Heart left ventricle (tissue), 16 donors: ENCODE measurements at regions not wholly inside any gene's neighbourhood (a gene's known extent, or its start where the extent isn't known, plus 50 kb on each side); places are given as distances from the start of the nearest gene placed in this dataset.
"Not testable (repeated sequence)": the region's sequence is repeated elsewhere in the genome, so short reads cannot be mapped to it uniquely, and the experiment has no call there.

Experiments
- ATAC-seq, 4 donors: fragments of 200-7000 bp; cut with Tn5 transposase; one replicate each; pipeline ENCODE4 v1.9.1; 2020 to 2022; ENCODE audit warnings: moderate library complexity in 4 of 4, mild to moderate bottlenecking in 3 of 4, moderate number of reproducible peaks in 1 of 4
- DNase-seq, 5 donors: peaks; one replicate each; pipeline ENCODE4 v3.0.0-alpha.2; 2020
- H3K27ac ChIP-seq, 12 donors: fragments of 200-600 bp; sonication (generic) in 4 of 12; one replicate each; pipeline versions ENCODE4 v1.5.0 to v1.8.0; 2016 to 2022; ENCODE audit warnings: mild to moderate bottlenecking in 2 of 12
- H3K27me3 ChIP-seq, 9 donors: fragments of 200-600 bp; sonication (generic) in 2 of 9; one replicate each; pipeline versions ENCODE4 v1.5.1 to v1.8.0; 2016 to 2022; ENCODE audit warnings: mild to moderate bottlenecking in 3 of 9
- H3K36me3 ChIP-seq, 9 donors: fragments of 200-600 bp; sonication (generic) in 2 of 9; one replicate each; pipeline versions ENCODE4 v1.5.0 to v1.8.0; 2018 to 2022; ENCODE audit warnings: mild to moderate bottlenecking in 2 of 9
- H3K4me1 ChIP-seq, 12 donors: fragments of 200-600 bp; sonication (generic) in 4 of 12; one replicate each; pipeline versions ENCODE4 v1.5.0 to v1.8.0; 2016 to 2022; ENCODE audit warnings: mild to moderate bottlenecking in 3 of 12
- H3K4me3 ChIP-seq, 12 donors: fragments of 200-600 bp; sonication (generic) in 4 of 12; one replicate each; pipeline versions ENCODE4 v1.5.0 to v1.8.0; 2017 to 2022; ENCODE audit warnings: mild to moderate bottlenecking in 9 of 12, moderate library complexity in 4 of 12
- H3K9me3 ChIP-seq, 12 donors: fragments of 200-600 bp; sonication (generic) in 4 of 12; one replicate each; pipeline versions ENCODE4 v1.5.0 to v1.8.0; 2016 to 2022; ENCODE audit warnings: mild to moderate bottlenecking in 1 of 12
- CTCF ChIP-seq, 12 donors: fragments of 200-600 bp; sonication (generic) in 4 of 12; IDR thresholded peaks; one replicate each; pipeline versions ENCODE4 v1.5.0 to v1.8.0; 2018 to 2022; ENCODE audit warnings: antibody characterized with exemption in 12 of 12, mild to moderate bottlenecking in 5 of 12
- POLR2A ChIP-seq, 2 donors: fragments of 450-650 bp; IDR thresholded peaks; one replicate each; pipeline ENCODE4 v1.6.1; 2017; ENCODE audit warnings: antibody characterized with exemption in 2 of 2, mild to moderate bottlenecking in 2 of 2, moderate library complexity in 2 of 2
- WGBS, 4 donors: extraction: QIAGEN DNeasy Blood & Tissue Kit in 2 of 4; methylation state at CpG; one replicate each; pipeline versions ENCODE4 v1.1.5 to v1.1.7; 2013 to 2018; 5-methylcytosine and 5-hydroxymethylcytosine counted together
- intact Hi-C, 10 donors: fragments of 100-400 bp; cut with DNase I; formaldehyde crosslinking; loops; one replicate each; pipeline versions ENCODE4 v1.11.1 to v1.14.2; 2022
- donor health status: ischemic (EF 13 %, LVEDD 7.1; RV severe dilation, severe dysfunction).
- donor health status: healthy with polysubstance abuse.
- donor health status: DM: no; HTN: yes; CAD: no.
- donor health status: DM: no; HTN: no; CAD: no.
- donor health status: ischemic (EF 25% LVEDD 6.9; RV normal size, moderate dysfunction).
- donor health status: ischemic (EF 25% LVEDD 5.7; RV mildly dilated, moderate dysfunction).
- donor health status: healthy.
- donor health status: DM: yes; HTN: yes; CAD: no.
- donor health status: ischemic (EF 35%, LVEDD 5.7; RV mildly dilated, moderate dysfunction).
- donor health status: nonischemic (EF 11% LVEDD 7.7; RV severe dilation, severe dysfunction).
- donor health status: DM: yes; HTN: yes; CAD: no.
- donor health status: PGD.
- donor health status: ischemic (EF 29% LVEDD 5.4; RV normal size, mild dysfunction).
- donor health status: nonischemic (EF 23%, LVEDD 6.1; RV moderate dilation, normal function).

GRCh38 chr10:78339251-78339650 lies 305.6 kb downstream of the RPS24 start:
- Histone ChIP-seq H3K27me3 (no peaks in the 10 kb centered on the region), H3K36me3 (no peaks in the 10 kb centered on the region), H3K9me3 (no peaks in the 10 kb centered on the region), H3K4me3 (no peak overlapping the region), H3K4me1 (peaks cover 0 to 20% (median 8%) of the 10 kb centered on the region in 12 donors), H3K27ac (no peak overlapping the region)
- DNase-seq (peak in 2 of 5 donors; percentile 1 to 4), ATAC-seq (no peak)
- TF ChIP-seq POLR2A (IDR thresholded peaks at IDR 0.05) (no peak), CTCF (IDR thresholded peaks at IDR 0.05) (no peak)
- intact Hi-C loops = no loop called here
- 32 to 59% (median 36%) methylated on average over 4 of the region's 4 CpGs for WGBS, 4 donors

GRCh38 chr10:78341953-78342614 lies 308.4 kb downstream of the RPS24 start:
- no peak overlapping the region for H3K27ac ChIP-seq
- no peaks in the 10 kb centered on the region for H3K4me1 ChIP-seq
- no peaks in the 10 kb centered on the region for H3K27me3 ChIP-seq
- 89 to 96% (median 94%) methylated on average over 8 of the region's 8 CpGs for WGBS, 4 donors
- no peaks in the 10 kb centered on the region for H3K9me3 ChIP-seq
- DNase-seq = peak in 1 of 5 donors; percentile 4
- no peak for TF ChIP-seq CTCF (IDR thresholded peaks at IDR 0.05)
- TF ChIP-seq POLR2A (IDR thresholded peaks at IDR 0.05) = no peak
- H3K36me3 ChIP-seq = no peaks in the 10 kb centered on the region
- H3K4me3 ChIP-seq = no peak overlapping the region
- intact Hi-C loops = no loop called here
- ATAC-seq = no peak

- DNase-seq (no peak), ATAC-seq (peak in 1 of 4 donors; percentile 15)
- no peak overlapping the region for H3K4me3 ChIP-seq
- no peaks in the 10 kb centered on the region for H3K4me1 ChIP-seq
- no peak overlapping the region for H3K27ac ChIP-seq
- intact Hi-C loops = no loop called here
- H3K36me3 ChIP-seq = no peaks in the 10 kb centered on the region
- no peaks in the 10 kb centered on the region for H3K27me3 ChIP-seq
- WGBS, 4 donors = 66 to 75% (median 71%) methylated on average over 11 of the region's 11 CpGs
- TF ChIP-seq CTCF (IDR thresholded peaks at IDR 0.05) = no peak
- no peak for TF ChIP-seq POLR2A (IDR thresholded peaks at IDR 0.05)
- no peaks in the 10 kb centered on the region for H3K9me3 ChIP-seq
These were observed 309.4 kb downstream of the RPS24 start for GRCh38 chr10:78342827-78343653.

- intact Hi-C loops = not testable (repeated sequence)
These were observed 310.6 kb downstream of the RPS24 start for GRCh38 chr10:78344257-78344656.

GRCh38 chr10:78345515-78345914 lies 311.9 kb downstream of the RPS24 start:
- intact Hi-C loops = loop anchor here in 1 of 10 donors (5.0 kb wide), 1 partner anchor 832 kb away; no protein-coding TSS in a partner anchor
- H3K27ac ChIP-seq, H3K36me3 ChIP-seq, ATAC-seq, H3K27me3 ChIP-seq, H3K4me3 ChIP-seq, H3K9me3 ChIP-seq: not testable (repeated sequence)
- peak in 2 of 5 donors; percentile 0 to 16 for DNase-seq
- peaks cover 0 to 18% (median 0%) of the 10 kb centered on the region in 12 donors for H3K4me1 ChIP-seq
- WGBS, 4 donors = 82 to 92% (median 90%) methylated on average over 3 of the region's 3 CpGs

More at GRCh38 chr10:78344257-78344656, 310.6 kb downstream of the RPS24 start:
- H3K27me3 ChIP-seq, H3K27ac ChIP-seq, H3K4me3 ChIP-seq, ATAC-seq, H3K36me3 ChIP-seq, H3K9me3 ChIP-seq: not testable (repeated sequence)
- H3K4me1 ChIP-seq = peaks cover 0 to 11% (median 0%) of the 10 kb centered on the region in 12 donors
- peak in 1 of 5 donors; percentile 8 for DNase-seq
- WGBS, 4 donors = 92 to 95% (median 93%) methylated on average over 8 of the region's 8 CpGs
